Stimulated activated CD4-positive, alpha-beta T cell treated with anti-CD3 and anti-CD28 coated beads, TNF-alpha, amount 100 ng/mL, for 1 hour (primary cell): ENCODE measurements at regions not wholly inside any gene's neighbourhood (a gene's known extent, or its start where the extent isn't known, plus 50 kb on each side); places are given as distances from the start of the nearest gene placed in this dataset.
"Not testable (repeated sequence)": the region's sequence is repeated elsewhere in the genome, so short reads cannot be mapped to it uniquely, and the experiment has no call there.

ENCODE experiments used
- DNase-seq, 3 donors: peaks; one replicate each; pipeline ENCODE4 v3.0.0-alpha.2; 2020; ENCODE audit warnings: low read depth in 3 of 3, low spot score in 1 of 3

DNA sequence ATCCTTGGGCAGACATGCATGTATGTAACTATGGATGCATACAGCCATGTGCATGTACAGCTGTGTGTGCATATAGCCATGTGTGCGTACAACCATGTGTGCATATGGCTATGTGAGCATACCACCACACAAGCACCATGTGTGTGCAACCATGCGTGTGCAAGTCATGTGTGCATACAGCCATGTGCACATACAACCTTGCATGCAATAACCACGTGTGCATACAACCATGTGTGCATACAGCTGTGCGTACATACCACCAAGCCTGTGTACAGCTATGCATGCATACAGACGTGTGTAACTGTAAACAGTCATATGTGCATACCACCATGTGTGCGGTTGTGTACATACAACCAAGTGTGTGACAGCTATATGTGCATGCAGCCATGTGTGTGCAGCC lies 186.4 kb downstream of the LAT start:
- not testable (repeated sequence) for DNase-seq

DNA sequence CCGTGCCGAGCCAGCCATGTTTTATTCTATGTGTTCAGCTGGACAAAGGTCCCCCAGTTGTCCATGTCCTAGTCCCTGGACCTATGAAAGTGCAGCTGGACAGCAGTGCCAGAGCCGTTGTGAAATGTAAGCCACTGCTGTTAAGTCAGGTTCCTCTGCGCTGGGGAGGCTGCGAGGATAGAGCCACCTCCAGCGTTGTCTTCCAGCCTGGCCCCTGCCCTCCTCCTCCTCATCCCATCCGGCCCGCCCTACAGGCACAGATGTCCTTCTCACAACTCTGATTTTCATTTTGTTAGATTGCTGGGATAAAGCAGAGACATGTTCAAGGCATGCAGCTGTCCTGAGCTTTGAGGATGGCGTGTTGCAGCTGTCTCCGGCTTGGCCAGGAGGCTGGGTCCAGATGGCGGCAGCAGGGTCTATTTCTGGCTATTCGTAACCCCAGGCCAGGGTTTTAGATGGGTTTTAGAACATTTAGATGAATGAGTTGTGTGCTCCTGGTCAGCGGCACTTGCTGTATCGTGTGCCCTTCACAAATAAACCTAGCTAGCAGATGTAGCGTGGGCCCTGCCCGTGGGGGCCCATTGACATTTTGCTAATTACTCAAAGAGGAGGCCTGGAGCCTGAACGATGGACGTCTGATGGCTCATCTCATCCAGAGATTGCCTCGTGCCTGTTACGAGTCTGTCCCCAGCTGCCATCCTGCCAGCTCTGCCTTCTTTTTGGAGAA lies 185.7 kb downstream of the LAT start:
- DNase-seq: not testable (repeated sequence)

DNA sequence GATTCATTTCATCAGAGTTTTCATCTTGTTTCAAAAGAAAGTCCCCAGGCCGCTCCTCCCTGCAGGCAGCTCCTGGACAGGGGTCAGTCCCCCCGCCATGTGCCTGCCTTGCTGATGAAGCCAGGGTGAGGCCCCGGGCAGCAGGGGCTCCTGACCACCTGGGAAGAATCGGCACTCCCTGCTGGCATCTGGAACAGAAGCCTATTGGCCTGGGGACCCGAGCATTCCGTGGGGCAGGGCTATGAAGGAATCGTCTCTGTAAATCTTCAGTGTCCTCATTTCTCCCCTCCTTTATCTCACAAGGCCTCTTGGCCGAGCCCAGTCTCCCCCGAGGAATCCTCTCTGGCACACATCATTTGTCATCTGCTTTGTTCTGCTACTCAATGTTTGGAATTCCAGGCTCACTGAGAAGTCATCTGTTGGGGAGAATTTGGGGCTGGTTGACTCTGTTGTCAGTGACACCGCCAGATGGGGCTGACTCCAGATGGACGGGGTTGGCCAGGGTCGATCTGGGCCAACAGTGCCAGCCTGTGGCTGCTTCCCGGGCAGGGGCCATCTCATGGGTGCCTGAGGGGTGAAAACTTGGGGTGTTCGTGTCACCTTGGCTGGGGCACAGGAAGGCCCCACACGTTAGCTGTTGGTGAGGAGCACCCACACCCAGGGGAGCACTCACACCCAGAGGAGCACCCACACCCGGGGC lies 184.6 kb downstream of the LAT start:
- not testable (repeated sequence) for DNase-seq

DNA sequence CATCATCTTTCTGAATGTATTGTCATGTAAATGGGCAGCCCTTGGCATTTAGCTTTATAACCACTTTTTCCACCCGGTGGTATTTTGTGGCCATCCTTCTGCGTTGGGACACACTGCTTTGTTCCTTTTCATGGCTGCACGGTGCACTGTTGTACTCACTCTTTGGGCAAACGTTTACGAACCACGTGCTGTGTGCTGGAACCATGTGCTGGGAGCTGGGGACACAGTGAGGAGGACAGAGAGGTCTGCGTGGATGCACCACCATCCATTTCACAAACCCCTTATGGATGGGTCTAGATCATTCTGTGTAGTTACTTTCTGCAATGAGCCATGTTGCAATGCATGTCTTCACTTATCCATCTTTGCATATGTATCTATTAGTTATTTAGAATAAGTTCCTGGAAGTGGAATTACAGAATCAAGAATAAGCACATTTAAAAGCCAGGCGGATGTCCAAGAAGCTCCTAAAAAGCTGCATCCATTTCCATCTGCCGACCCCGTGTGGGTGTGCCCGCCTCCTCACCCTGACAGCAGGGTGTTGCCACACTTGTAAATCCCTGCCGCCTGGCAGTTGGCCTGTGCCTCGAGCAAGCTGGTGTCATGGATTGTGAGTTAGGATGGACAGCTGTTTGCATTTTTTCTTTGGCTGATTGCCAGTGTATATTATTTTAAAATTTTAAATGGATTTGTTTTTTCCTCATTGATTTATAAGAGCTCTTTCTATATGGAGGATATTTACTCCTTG lies 183.8 kb downstream of the LAT start:
- DNase-seq: not testable (repeated sequence)

DNA sequence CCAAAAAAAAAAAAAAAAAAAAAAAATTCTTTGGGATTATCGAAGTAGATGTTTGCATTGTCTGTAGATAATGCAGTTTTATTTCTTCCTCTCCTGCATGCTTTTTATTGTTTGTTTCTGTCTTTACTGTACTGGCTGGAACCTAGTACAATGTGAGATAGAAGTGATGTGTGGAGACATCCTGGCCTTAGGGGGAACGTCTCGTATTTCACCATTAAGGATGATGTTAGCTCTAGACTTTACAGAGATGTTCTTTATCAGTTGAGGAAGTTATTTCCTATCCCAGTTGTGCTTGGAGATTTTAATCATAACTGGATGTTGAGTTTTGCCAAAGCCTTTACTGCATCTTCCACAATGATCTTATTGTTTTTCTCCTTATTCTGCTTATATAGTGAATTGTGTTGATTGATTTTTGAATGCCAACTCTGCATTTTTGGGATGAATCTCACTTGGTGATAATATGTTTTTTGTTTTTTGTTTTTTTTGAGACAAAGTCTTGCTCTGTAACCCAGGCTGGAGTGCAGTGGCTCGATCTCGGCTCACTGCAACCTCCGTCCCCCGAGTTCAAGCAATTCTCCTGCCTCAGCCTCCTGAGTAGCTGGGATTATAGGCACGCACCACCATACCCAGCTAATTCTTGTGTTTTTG lies 179.7 kb downstream of the LAT start:
- not testable (repeated sequence) for DNase-seq

DNA sequence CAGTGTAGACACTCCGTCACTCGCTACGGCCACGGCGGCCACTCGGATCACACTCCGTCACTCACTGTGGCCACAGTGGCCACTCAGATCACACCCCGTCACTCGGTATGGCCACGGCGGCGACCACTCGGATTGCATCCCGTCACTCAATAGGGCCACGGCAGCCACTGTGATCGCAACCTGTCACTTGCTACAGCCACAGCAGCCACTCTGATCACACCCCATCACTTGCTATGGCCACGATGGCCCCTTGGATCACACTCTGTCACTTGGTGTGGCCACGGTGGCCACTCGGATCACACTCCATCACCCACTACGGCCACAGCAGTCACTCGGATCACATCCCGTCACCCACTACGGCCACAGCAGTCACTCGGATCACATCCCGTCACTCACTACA lies 175.3 kb downstream of the LAT start:
- DNase-seq: not testable (repeated sequence)

DNA sequence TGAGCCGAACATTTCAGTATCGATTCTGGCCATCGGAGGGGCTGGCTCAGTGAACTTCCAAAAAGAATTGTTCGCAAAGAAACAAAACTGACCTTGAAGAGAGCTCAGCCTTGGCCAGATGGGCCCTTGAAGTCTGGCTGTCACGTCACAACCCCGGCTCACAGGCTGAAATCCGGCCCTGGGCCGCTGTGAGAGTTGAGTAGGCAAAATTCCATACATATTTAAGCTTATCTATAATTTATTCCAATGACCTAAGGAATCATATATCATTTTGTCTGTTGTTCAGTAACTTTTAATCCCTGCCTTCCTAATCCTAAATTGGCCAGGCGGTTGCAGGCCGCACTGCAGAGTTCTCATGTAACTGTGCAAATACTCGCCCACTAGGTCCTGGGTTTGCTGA lies 174.8 kb downstream of the LAT start:
- not testable (repeated sequence) for DNase-seq

DNA sequence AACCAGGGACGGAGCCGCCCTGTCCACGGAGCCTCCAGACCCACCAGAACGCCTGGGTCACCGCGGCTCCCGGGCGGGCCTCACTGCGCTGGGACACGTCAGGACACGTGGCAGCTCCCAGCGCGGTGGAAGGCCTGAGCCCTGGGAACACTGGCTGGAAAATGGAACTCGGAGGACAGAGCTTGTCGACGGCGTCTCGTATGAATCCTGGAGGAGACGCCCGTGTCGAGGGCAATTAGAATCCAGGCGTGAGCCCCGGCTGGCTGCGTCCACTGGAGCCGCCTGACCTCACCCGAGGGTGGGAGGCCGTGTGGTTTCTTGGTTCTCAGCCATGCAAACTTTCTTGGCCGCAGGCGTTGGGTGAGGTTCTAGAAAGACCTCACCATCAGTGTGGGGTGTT lies 173.9 kb downstream of the LAT start:
- no peak for DNase-seq

DNA sequence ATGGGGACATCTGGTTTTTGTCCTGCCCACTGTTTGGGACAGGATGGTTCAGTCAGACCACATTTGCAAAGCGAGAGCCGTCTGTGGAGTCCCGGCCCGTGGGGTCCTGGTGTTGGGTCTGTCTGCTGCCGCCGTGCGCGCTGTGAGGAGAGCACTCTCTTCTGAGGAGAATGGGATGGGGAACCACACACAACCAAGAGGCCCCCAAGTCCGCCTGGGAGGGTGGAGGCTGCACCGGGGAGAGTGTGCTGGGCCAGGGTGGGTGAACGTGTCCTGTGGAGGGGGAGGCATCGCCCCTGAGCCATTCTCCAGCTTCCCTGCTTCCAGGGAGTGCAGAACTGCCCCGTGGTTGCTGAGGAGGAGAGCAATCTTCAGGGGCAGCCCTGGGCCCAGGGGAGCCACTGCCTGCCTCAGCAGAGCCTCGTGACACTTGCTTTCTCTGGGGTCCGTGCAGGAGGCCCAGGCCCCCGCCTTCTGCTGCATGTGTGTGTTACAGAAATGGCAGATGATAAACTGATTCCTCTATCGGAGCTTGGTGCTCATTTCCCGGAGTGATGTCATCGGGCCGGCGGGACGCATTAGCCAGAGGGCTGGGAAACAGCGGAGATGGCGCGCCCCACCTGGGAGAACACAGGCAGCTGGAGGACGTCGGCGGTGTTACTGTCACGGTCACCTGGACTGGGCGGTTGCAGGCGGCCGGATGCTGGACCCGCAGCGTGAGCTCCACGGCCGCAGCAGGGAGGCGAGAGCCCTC lies 173.4 kb downstream of the LAT start:
- not testable (repeated sequence) for DNase-seq

DNA sequence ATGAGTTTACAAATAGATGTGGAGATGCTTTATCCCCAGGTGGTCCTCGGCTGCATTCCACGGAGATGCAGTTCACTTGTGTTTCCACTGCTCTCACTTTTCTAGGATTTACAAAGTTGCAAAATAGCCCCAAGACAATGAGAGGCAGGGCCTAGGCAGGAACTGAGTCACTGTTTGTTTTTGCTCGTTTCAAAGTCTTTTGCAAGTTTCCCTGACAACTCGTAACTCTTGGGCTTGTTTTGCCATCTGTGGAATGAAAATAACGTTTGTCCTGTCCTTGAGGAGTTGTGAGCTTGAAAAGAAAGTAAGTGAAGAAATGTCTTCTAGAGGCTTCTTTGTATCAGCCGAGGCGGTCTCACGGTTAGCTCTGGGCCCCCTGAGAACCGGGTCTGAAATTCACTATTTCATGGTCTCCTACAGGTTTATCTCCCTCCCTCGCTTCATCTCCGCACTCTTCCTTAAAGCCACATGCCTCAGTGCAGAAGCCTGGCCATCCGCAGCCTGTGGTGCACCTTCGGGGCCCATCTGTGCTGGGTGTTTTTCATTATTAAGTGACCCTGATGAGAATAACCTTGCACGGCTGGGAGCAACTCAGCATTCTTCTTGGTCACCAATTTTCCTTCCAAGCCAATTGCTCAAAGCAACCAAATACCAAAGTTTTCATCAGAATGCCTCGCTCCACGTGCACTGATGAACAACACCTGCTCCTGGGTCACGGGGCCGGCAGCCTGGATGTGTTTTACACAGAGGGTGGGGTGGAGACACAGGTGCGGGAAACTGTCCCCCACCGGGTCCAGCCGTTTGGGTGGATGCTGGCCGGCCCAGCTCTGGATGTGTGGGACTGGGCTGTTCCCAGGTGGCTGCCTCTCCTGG lies 172.4 kb downstream of the LAT start:
- not testable (repeated sequence) for DNase-seq

DNA sequence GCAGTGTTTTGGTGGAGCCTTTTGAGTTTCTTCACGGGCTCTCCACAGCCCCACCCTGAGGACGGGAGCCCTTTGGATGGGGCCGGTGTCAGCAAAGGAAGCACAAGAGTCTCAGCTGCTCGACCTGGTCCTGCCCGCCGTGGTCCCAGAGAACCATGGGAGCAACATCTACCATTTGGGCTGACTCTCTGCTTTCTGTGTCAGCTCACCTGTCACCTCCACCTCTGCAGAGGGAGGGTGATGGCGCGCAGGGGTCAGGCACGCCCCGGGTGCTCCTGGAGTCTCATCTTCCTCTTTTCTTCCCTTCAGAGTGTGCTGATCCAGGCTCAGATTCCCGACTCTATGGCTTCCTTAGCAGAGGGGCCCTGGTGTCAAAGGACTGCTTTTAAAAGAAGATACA lies 171.7 kb downstream of the LAT start:
- no peak for DNase-seq

DNA sequence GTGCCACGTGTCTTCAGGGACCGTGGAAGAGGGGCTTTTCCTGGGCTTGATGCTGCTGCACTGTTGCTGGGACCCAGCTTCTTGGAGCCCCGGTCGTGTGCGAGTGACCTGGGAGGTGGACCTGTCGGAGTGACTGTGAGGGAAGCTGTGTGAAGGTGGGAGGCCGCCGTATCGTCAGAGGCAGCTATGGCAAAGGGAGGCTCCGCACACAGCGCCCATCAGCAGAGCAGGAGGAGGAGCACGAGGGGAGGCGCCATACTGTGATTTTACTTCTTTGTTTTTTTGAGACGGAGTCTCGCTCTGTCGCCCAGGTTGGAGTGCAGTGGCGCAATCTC lies 171.0 kb downstream of the LAT start:
- not testable (repeated sequence) for DNase-seq

DNA sequence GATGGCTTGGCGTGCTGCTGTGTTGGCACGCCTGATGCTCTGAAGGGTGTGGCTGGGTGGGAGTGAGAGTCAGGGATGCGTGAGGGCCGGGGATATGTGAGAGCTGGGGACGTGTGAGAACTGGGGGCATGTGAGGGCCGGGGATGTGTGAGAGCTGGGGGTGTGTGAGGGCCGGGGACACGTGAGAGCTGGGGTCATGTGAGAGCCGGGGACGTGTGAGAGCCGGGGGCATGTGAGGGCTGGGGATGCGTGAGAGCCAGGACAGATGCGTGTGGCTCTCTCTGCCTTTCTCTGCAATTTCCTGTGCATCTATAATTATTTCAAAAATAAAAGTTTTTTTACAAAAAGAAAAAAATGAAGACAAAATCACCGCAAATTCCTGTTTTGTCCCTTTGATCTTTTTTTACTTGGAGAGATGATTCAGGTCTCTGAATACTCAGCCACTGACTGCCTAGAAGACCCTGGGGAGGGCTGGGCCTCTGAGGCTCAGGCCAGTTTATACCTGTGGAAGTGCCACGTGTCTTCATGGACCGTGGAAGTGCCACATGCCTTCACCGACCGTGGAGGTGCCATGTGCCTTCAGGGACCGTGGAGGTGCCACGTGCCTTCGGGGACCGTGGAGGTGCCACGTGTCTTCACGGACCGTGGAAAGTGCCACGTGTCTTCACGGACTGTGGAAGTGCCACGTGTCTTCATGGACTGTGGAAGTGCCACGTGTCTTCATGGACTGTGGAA lies 170.4 kb downstream of the LAT start:
- not testable (repeated sequence) for DNase-seq

DNA sequence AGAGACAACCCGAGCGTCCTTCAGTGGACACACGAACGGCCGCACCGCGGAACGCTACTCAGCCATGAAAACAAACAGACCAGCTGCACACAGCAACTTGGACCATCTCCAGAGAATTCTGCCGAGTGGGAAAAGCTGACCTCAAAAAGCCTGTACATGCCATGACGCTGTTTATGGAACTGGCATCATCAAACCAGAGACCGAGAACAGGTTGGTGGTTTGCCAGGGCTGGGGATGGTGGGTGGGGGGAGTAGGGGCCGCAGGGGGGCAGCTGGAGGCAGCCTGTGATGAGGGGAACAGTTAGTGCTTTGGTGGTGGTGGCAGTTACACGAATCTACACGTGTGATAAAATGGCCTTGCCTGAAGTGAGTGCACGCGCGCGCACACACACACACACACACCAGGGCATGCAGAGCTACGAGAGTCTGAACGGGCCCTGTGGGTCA lies 169.8 kb downstream of the LAT start:
- DNase-seq: no peak

DNA sequence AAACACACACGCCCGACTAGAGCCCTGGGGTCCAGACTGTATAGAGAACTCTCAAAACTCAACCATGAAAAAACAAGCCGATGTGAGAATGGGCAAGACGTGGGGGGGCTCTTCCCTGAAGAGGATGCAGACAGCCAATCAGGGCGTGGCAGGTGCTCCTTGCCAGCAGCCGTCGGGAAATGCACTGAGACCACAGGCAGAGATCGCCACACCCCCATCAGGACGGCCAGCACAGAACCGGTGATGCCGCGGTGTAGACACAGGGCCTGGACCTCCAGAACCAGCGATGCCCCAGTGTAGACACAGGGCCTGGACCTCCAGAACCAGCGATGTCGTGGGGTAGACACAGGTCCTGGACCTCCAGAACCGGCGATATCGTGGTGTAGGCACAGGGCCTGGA lies 169.2 kb downstream of the LAT start:
- DNase-seq: no peak

DNA sequence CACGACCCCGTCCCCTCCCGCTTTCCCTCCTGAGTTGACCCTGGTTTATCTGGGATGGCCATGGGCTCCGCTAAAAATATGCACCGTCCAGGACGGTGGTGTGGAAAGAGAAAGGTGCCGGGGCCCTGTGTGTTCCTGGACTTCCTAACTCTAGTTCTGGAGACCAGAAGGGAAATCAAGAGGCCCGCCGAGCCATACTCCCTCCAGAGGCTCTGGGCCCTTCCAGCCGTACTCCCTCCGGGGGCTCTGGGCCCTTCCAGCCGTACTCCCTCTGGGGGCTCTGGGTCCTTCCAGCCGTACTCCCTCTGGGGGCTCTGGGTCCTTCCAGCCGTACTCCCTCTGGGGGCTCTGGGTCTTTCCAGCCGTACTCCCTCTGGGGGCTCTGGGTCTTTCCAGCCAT lies 168.5 kb downstream of the LAT start:
- not testable (repeated sequence) for DNase-seq

DNA sequence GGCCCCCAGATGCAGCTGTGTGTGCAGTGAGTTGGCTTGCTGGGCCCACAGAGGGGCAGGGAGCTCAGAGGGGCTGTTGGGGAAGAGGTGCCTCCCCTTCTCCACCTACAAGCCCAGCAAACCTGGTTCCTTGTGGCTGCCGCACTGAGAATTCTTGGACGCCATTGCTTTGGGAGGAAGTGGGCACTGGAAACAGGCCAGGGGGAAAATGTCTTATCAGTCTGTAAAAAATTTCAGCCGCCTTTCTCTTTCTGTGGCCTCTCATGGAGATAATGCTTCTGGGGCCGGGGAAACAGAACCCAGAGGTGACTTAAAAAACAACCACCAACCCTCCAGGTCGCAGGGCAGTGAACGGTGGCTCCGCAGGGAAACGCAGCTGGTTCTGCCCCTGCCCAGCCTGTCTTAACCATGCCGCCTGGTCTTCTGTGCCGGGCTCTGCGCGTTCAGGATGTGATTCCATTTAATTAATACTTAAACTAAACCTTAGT lies 167.7 kb downstream of the LAT start:
- DNase-seq: not testable (repeated sequence)

DNA sequence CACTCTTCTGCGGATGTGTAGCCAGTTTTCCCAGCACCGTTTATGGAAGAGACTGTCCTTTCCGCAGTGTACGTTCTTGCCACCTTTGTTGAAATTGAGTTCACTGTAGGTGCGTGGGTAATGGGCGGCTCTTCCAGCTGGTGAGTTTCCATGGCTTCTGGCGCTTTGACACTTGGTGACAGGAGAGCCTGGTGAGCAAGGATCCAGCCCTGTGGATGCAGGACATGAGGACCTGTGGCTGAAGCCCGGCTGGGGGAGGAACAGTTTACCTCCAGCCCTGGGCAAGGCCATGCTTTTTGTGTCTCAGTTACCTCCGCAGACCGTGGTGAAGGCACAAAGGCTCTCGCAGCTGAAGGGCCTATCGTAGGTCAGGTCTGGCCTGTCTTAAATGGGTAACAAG lies 166.5 kb downstream of the LAT start:
- no peak for DNase-seq

DNA sequence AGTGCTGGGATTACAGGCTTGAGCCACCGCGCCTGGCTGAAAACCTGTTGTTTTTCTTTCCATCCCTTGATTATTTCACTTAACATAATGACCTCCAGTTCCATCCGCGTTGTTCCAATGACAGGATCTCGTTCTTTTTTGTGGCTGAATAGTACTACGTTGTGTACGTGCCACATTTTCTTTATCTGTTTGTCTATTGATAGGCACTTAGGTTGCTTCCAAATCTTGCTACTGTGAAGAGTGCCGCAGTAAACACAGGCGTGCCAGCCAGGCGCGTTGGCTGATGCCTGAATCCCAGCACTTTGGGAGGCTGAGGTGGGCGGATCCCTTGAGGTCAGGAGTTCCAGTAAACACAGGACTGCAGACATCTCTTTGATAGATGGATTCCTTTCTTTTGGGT lies 165.1 kb downstream of the LAT start:
- not testable (repeated sequence) for DNase-seq
